Tibial nerve (tissue), 4 donors: ENCODE measurements at regions not wholly inside any gene's neighbourhood (a gene's known extent, or its start where the extent isn't known, plus 50 kb on each side); places are given as distances from the start of the nearest gene placed in this dataset.
"Not testable (repeated sequence)": the region's sequence is repeated elsewhere in the genome, so short reads cannot be mapped to it uniquely, and the experiment has no call there.

Experiments
- DNase-seq, 2 donors: peaks; one replicate each; pipeline ENCODE4 v3.0.0-alpha.2; 2019; ENCODE audit warnings: low spot score in 2 of 2
- H3K27ac ChIP-seq, 4 donors: fragments of 200-600 bp; sonication (generic) in 3 of 4; one replicate each; pipeline ENCODE4 v1.5.1; 2017 to 2019; ENCODE audit warnings: mild to moderate bottlenecking in 1 of 4
- H3K27me3 ChIP-seq, 2 donors: fragments of 200-600 bp; sonication (generic) in 1 of 2; one replicate each; pipeline versions ENCODE4 v1.5.1 to v1.6.0; 2017 to 2019
- H3K36me3 ChIP-seq, 3 donors: fragments of 200-600 bp; sonication (generic); one replicate each; pipeline ENCODE4 v1.5.1; 2018 to 2019
- H3K4me1 ChIP-seq, 4 donors: fragments of 200-600 bp; sonication (generic) in 3 of 4; one replicate each; pipeline ENCODE4 v1.5.1; 2017 to 2019
- H3K4me3 ChIP-seq, 4 donors: fragments of 200-600 bp; sonication (generic) in 3 of 4; one replicate each; pipeline ENCODE4 v1.5.1; 2017 to 2019; ENCODE audit warnings: mild to moderate bottlenecking in 1 of 4, moderate library complexity in 1 of 4
- H3K9me3 ChIP-seq, 4 donors: fragments of 200-600 bp; sonication (generic) in 3 of 4; one replicate each; pipeline ENCODE4 v1.5.1; 2017 to 2019
- EP300 ChIP-seq, 2 donors: sonication (generic); formaldehyde crosslinking; IDR thresholded peaks; one replicate each; pipeline ENCODE4 v1.6.1; 2017; ENCODE audit warnings: antibody characterized with exemption in 2 of 2, mild to moderate bottlenecking in 1 of 2
- POLR2A ChIP-seq, 2 donors: fragments of 450-650 bp; IDR thresholded peaks; one replicate each; pipeline ENCODE4 v1.6.1; 2017; ENCODE audit warnings: antibody characterized with exemption in 2 of 2, mild to moderate bottlenecking in 2 of 2, moderate library complexity in 2 of 2
- WGBS, 2 donors: methylation state at CpG; one replicate each; pipeline ENCODE4 v1.1.5; 2018; 5-methylcytosine and 5-hydroxymethylcytosine counted together
- TF ChIP-seq, protein P1 (sequence below), 5 experiments: fragments of 200-600 bp in 3 of 5; fragments of 450-650 bp in 2 of 5; sonication (generic) in 3 of 5; IDR thresholded peaks; one replicate each; pipeline ENCODE4 v1.5.1; 2016 to 2019; ENCODE audit warnings: antibody characterized with exemption in 5 of 5, mild to moderate bottlenecking in 3 of 5, moderate library complexity in 2 of 5

DNA sequence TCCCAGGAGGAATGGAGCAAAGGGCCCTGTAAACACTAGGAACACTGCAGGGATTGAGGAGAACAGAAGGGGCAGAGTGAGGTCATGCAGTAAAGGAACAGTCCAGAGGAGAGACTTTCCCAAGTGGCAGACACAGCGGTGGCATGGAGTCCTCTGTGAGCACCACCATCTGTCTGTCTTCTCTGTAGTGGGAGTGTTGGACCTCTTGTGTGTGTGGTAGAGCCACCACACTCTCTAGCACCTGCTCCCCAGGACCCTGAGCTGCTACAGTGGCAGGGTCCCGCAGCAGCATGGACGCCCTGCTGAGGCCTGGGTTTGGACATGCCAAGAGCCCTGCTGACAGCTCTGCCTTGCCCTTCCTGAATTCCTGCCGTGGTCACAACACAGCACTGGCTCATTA lies 75.7 kb upstream of the LARP1 start:
- no peaks in the 10 kb centered on the region for H3K36me3 ChIP-seq
- DNase-seq = no peak
- H3K27me3 ChIP-seq = no peaks in the 10 kb centered on the region
- 77 to 78% methylated on average over 3 to 4 of the region's 4 CpGs for WGBS, 2 donors
- no peak overlapping the region for H3K27ac ChIP-seq
- H3K4me1 ChIP-seq = peaks cover 0 to 21% (median 5%) of the 10 kb centered on the region in 4 donors
- no peaks in the 10 kb centered on the region for H3K9me3 ChIP-seq
- H3K4me3 ChIP-seq = no peak overlapping the region
- TF ChIP-seq, protein P1, sequence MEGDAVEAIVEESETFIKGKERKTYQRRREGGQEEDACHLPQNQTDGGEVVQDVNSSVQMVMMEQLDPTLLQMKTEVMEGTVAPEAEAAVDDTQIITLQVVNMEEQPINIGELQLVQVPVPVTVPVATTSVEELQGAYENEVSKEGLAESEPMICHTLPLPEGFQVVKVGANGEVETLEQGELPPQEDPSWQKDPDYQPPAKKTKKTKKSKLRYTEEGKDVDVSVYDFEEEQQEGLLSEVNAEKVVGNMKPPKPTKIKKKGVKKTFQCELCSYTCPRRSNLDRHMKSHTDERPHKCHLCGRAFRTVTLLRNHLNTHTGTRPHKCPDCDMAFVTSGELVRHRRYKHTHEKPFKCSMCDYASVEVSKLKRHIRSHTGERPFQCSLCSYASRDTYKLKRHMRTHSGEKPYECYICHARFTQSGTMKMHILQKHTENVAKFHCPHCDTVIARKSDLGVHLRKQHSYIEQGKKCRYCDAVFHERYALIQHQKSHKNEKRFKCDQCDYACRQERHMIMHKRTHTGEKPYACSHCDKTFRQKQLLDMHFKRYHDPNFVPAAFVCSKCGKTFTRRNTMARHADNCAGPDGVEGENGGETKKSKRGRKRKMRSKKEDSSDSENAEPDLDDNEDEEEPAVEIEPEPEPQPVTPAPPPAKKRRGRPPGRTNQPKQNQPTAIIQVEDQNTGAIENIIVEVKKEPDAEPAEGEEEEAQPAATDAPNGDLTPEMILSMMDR (IDR thresholded peaks at IDR 0.05) = no peak
- TF ChIP-seq EP300 (IDR thresholded peaks at IDR 0.05) (no peak), POLR2A (IDR thresholded peaks at IDR 0.05) (no peak)

- Histone ChIP-seq H3K27me3 (no peaks in the 10 kb centered on the region), H3K27ac (no peak overlapping the region), H3K36me3 (no peaks in the 10 kb centered on the region), H3K4me3 (no peak overlapping the region), H3K4me1 (peaks cover 0 to 5% (median under 1%) of the 10 kb centered on the region in 4 donors), H3K9me3 (no peaks in the 10 kb centered on the region)
- 19% methylated on average over 2 of the region's 2 CpGs for WGBS, 2 donors
- DNase-seq = no peak
- TF ChIP-seq EP300 (IDR thresholded peaks at IDR 0.05) = no peak
- TF ChIP-seq POLR2A (IDR thresholded peaks at IDR 0.05) = no peak
- TF ChIP-seq, protein P1 (IDR thresholded peaks at IDR 0.05) = no peak
Measured at GRCh38 chr5:154677921-154678320, 77.3 kb upstream of the LARP1 start.

GRCh38 chr5:154676508-154676907 lies 78.7 kb upstream of the LARP1 start:
- no peaks in the 10 kb centered on the region for H3K9me3 ChIP-seq
- DNase-seq = no peak
- no peak overlapping the region for H3K27ac ChIP-seq
- TF ChIP-seq, protein P1 (IDR thresholded peaks at IDR 0.05) = no peak
- TF ChIP-seq EP300 (IDR thresholded peaks at IDR 0.05) (no peak), POLR2A (IDR thresholded peaks at IDR 0.05) (no peak)
- no peaks in the 10 kb centered on the region for H3K4me1 ChIP-seq
- no peaks in the 10 kb centered on the region for H3K36me3 ChIP-seq
- H3K27me3 ChIP-seq = no peaks in the 10 kb centered on the region
- WGBS, 2 donors = 93 to 97% methylated on average over 1 of the region's 1 CpG
- H3K4me3 ChIP-seq = no peak overlapping the region

DNA sequence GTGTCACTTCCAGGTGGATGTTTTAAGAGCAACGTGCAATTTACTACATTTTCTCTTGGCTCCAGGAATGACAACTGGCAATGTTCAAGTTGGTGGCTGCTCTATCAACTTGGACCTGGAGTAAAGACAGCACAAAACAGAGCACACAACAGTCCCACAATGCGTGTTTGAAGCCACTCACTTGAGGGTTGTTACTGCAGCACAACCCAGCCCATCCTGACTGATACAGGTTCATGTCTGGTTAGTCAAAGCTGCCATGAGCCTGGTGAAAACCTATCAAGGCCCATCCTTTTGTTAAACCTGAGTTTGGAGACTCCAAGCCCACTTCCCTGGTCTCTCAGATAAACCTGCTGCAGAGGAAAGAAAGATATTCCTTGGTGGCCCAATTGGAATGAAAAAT lies 81.1 kb upstream of the LARP1 start:
- H3K4me3 ChIP-seq = no peak overlapping the region
- no peaks in the 10 kb centered on the region for H3K27me3 ChIP-seq
- DNase-seq = no peak
- H3K27ac ChIP-seq = no peak overlapping the region
- peaks cover 0 to 2% (median 0%) of the 10 kb centered on the region in 4 donors for H3K9me3 ChIP-seq
- TF ChIP-seq, protein P1 (IDR thresholded peaks at IDR 0.05) = no peak
- TF ChIP-seq POLR2A (IDR thresholded peaks at IDR 0.05) (no peak), EP300 (IDR thresholded peaks at IDR 0.05) (no peak)
- H3K36me3 ChIP-seq = no peaks in the 10 kb centered on the region
- no peaks in the 10 kb centered on the region for H3K4me1 ChIP-seq
- 78 to 82% methylated on average over 2 of the region's 2 CpGs for WGBS, 2 donors

GRCh38 chr5:154673506-154673905 lies 81.7 kb upstream of the LARP1 start:
- TF ChIP-seq EP300 (IDR thresholded peaks at IDR 0.05) (no peak), POLR2A (IDR thresholded peaks at IDR 0.05) (no peak)
- TF ChIP-seq, protein P1 (IDR thresholded peaks at IDR 0.05) = no peak
- Histone ChIP-seq H3K4me1 (no peaks in the 10 kb centered on the region), H3K9me3 (peaks cover 0 to 7% (median 0%) of the 10 kb centered on the region in 4 donors), H3K27me3 (no peaks in the 10 kb centered on the region), H3K4me3 (no peak overlapping the region), H3K36me3 (no peaks in the 10 kb centered on the region), H3K27ac (no peak overlapping the region)
- 67 to 71% methylated on average over 4 of the region's 4 CpGs for WGBS, 2 donors
- DNase-seq = no peak

GRCh38 chr5:154669913-154670312 lies 85.3 kb upstream of the LARP1 start:
- peaks cover 0 to 24% (median 0%) of the 10 kb centered on the region in 4 donors for H3K9me3 ChIP-seq
- not testable (repeated sequence) for DNase-seq, H3K4me1 ChIP-seq

More at GRCh38 chr5:154669913-154670312, 85.3 kb upstream of the LARP1 start:
- H3K36me3 ChIP-seq, H3K27me3 ChIP-seq, H3K4me3 ChIP-seq, H3K27ac ChIP-seq: not testable (repeated sequence)
- WGBS, 2 donors = 93 to 95% methylated on average over 8 of the region's 8 CpGs
